Parathyroid adenoma (tissue), 2 donors: ENCODE measurements at regions not wholly inside any gene's neighbourhood (a gene's known extent, or its start where the extent isn't known, plus 50 kb on each side); places are given as distances from the start of the nearest gene placed in this dataset.

ENCODE experiments used
- H2AFZ ChIP-seq: fragments of 300-600 bp; sonication (generic); one replicate; pipeline ENCODE4 v1.7.0; 2017; ENCODE audit warnings: antibody characterized with exemption, mild to moderate bottlenecking
- H3K27ac ChIP-seq: fragments of 300-600 bp; sonication (generic); one replicate; pipeline ENCODE4 v1.7.0; 2017
- H3K27me3 ChIP-seq: fragments of 300-600 bp; sonication (generic); one replicate; pipeline ENCODE4 v1.7.0; 2017; ENCODE audit warnings: low read length; ENCODE audit not compliant: control insufficient read depth, insufficient read depth
- H3K36me3 ChIP-seq: fragments of 300-600 bp; sonication (generic); one replicate; pipeline ENCODE4 v1.7.0; 2017; ENCODE audit warnings: low read length; ENCODE audit not compliant: control insufficient read depth, insufficient read depth
- H3K4me1 ChIP-seq: fragments of 300-600 bp; sonication (generic); one replicate; pipeline ENCODE4 v1.7.0; 2017; ENCODE audit warnings: control low read depth
- H3K4me2 ChIP-seq: fragments of 300-600 bp; sonication (generic); one replicate; pipeline ENCODE4 v1.7.0; 2017; ENCODE audit warnings: low read length
- H3K4me3 ChIP-seq: fragments of 300-600 bp; sonication (generic); one replicate; pipeline ENCODE4 v1.7.0; 2017; ENCODE audit warnings: low read depth, low read length
- H3K79me2 ChIP-seq: fragments of 300-600 bp; sonication (generic); one replicate; pipeline ENCODE4 v1.7.0; 2017; ENCODE audit warnings: control low read depth
- H3K9ac ChIP-seq: fragments of 300-600 bp; sonication (generic); one replicate; pipeline ENCODE4 v1.7.0; 2017; ENCODE audit warnings: mild to moderate bottlenecking
- H3K9me3 ChIP-seq: fragments of 300-600 bp; sonication (generic); one replicate; pipeline ENCODE4 v1.7.0; 2017; ENCODE audit warnings: low read length; ENCODE audit not compliant: control insufficient read depth
- CTCF ChIP-seq: fragments of 300-600 bp; sonication (generic); IDR thresholded peaks from one replicate; pipeline ENCODE4 v1.7.0; 2017; ENCODE audit warnings: antibody characterized with exemption, mild to moderate bottlenecking
- donor health status: primary hyperparathyroidism.

- H3K79me2 ChIP-seq: no peaks in the 10 kb centered on the region
- H3K9ac ChIP-seq: no peak overlapping the region
- H3K36me3 ChIP-seq: no peaks in the 10 kb centered on the region
- H3K4me1 ChIP-seq: no peaks in the 10 kb centered on the region
- no peak overlapping the region for H3K4me3 ChIP-seq
- no peak overlapping the region for H3K27ac ChIP-seq
- no peaks in the 10 kb centered on the region for H3K9me3 ChIP-seq
- no peak overlapping the region for H3K4me2 ChIP-seq
- TF ChIP-seq CTCF: no peak
- H3K27me3 ChIP-seq: no peaks in the 10 kb centered on the region
- no peak overlapping the region for H2AFZ ChIP-seq
Measured at GRCh38 chr5:167582886-167583285, 708.6 kb upstream of the WWC1 start.

GRCh38 chr5:167585184-167585583 is 706.3 kb upstream of the WWC1 start:
- no peak overlapping the region for H3K9ac ChIP-seq
- H3K36me3 ChIP-seq: no peaks in the 10 kb centered on the region
- no peak overlapping the region for H2AFZ ChIP-seq
- H3K4me1 ChIP-seq: no peaks in the 10 kb centered on the region
- no peaks in the 10 kb centered on the region for H3K9me3 ChIP-seq
- H3K27ac ChIP-seq: no peak overlapping the region
- H3K4me3 ChIP-seq: no peak overlapping the region
- no peak overlapping the region for H3K4me2 ChIP-seq
- H3K79me2 ChIP-seq: no peaks in the 10 kb centered on the region
- TF ChIP-seq CTCF: no peak
- H3K27me3 ChIP-seq: no peaks in the 10 kb centered on the region

GRCh38 chr5:167587772-167588437 is 703.5 kb upstream of the WWC1 start:
- Histone ChIP-seq H3K4me1 (no peaks in the 10 kb centered on the region), H3K36me3 (no peaks in the 10 kb centered on the region)

DNA sequence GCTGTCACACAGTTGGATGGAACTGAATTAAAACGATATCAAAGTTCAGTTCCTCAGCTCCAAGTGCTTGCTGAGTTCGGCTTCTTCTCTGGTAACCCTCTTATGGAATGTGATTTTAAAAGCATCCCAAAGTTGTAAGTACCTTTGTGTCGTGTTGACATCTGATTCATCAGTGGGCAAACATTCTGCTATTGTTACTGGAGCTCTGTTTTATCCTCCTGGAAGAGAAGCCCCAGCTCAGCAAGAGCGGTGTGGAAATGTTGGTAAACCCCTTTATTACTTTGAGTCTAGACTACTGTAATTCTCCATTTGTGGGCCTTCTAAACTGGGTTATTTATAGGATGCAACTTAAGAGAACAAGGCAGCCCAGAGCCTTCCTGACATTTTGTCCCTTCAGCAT is 699.3 kb upstream of the WWC1 start:
- Histone ChIP-seq H3K79me2 (no peaks in the 10 kb centered on the region), H3K4me1 (no peaks in the 10 kb centered on the region), H3K27me3 (no peaks in the 10 kb centered on the region), H3K27ac (no peak overlapping the region), H2AFZ (no peak overlapping the region), H3K4me2 (no peak overlapping the region), H3K9ac (no peak overlapping the region), H3K4me3 (no peak overlapping the region), H3K9me3 (no peaks in the 10 kb centered on the region), H3K36me3 (no peaks in the 10 kb centered on the region)
- no peak for TF ChIP-seq CTCF

More at GRCh38 chr5:167587772-167588437, 703.5 kb upstream of the WWC1 start:
- Histone ChIP-seq H3K4me3 (no peak overlapping the region), H3K79me2 (no peaks in the 10 kb centered on the region), H3K9me3 (no peaks in the 10 kb centered on the region), H3K27ac (no peak overlapping the region), H3K4me2 (no peak overlapping the region), H2AFZ (no peak overlapping the region), H3K9ac (no peak overlapping the region), H3K27me3 (no peaks in the 10 kb centered on the region)
- TF ChIP-seq CTCF: no peak
